HepG2 (cell line): ENCODE measurements at regions not wholly inside any gene's neighbourhood (a gene's known extent, or its start where the extent isn't known, plus 50 kb on each side); places are given as distances from the start of the nearest gene placed in this dataset.

Experiments used
- CTCF ChIP-seq: sonication (generic); formaldehyde crosslinking; IDR thresholded peaks from 2 replicates; pipeline ENCODE4 v1.5.0; 2020; ENCODE audit warnings: mild to moderate bottlenecking, missing genetic modification reagents, moderate library complexity
- EP300 ChIP-seq, 3 experiments: sonication (generic) in 1 of 3; formaldehyde crosslinking in 1 of 3; IDR thresholded peaks; 2 replicates each; pipeline versions ENCODE4 v1.5.1 to v1.6.1; 2011 to 2020; ENCODE audit warnings: low read depth in 2 of 3, low read length in 2 of 3, borderline replicate concordance in 1 of 3, improper control_type of control experiment in 1 of 3, mild to moderate bottlenecking in 1 of 3, missing genetic modification reagents in 1 of 3, moderate library complexity in 1 of 3
- EZH2 ChIP-seq: conservative IDR thresholded peaks from 2 replicates; pipeline ENCODE4 v1.6.1; 2012; ENCODE audit warnings: mild to moderate bottlenecking, low read depth, low read length, moderate library complexity
- MAX ChIP-seq: IDR thresholded peaks from 2 replicates; pipeline ENCODE4 v1.6.1; 2012; ENCODE audit warnings: inconsistent platforms
- MED1 ChIP-seq: sonication (generic); formaldehyde crosslinking; IDR thresholded peaks from 2 replicates; pipeline ENCODE4 v1.4.0; 2020; ENCODE audit warnings: missing genetic modification reagents
- POLR2AphosphoS5 ChIP-seq: IDR thresholded peaks from 2 replicates; pipeline ENCODE4 v1.6.1; 2012; ENCODE audit warnings: low read depth, low read length
- REST ChIP-seq, 2 experiments: IDR thresholded peaks; 2 replicates each; pipeline ENCODE4 v1.6.1; 2011 to 2012; ENCODE audit warnings: low read length in 2 of 2, borderline replicate concordance in 1 of 2, low read depth in 1 of 2, mild to moderate bottlenecking in 1 of 2, moderate library complexity in 1 of 2
- SRF ChIP-seq: IDR thresholded peaks from 2 replicates; pipeline ENCODE4 v1.6.1; 2011; ENCODE audit warnings: mild to moderate bottlenecking, low read depth, low read length, moderate library complexity
- TCF12 ChIP-seq, 2 experiments: fragments of 450-650 bp in 1 of 2; sonication (generic) in 1 of 2; formaldehyde crosslinking in 1 of 2; IDR thresholded peaks; 2 replicates each; pipeline versions ENCODE4 v1.6.1 to v1.8.0; 2017 to 2022; ENCODE audit warnings: antibody characterized with exemption in 1 of 2, mild to moderate bottlenecking in 1 of 2, missing genetic modification reagents in 1 of 2, moderate library complexity in 1 of 2
- TCF7 ChIP-seq: sonication (generic); IDR thresholded peaks from 2 replicates; pipeline ENCODE4 v1.6.1; 2016; ENCODE audit warnings: antibody characterized with exemption, low read depth
- TFE3 ChIP-seq: IDR thresholded peaks from 2 replicates; pipeline ENCODE4 v1.6.1; 2016
- U2AF2 ChIP-seq: fragments of 200-400 bp; formaldehyde crosslinking; IDR thresholded peaks from 2 replicates; pipeline ENCODE4 v1.6.1; 2017; ENCODE audit warnings: low read depth, mild to moderate bottlenecking, low read length
- USF2 ChIP-seq, 2 experiments: sonication (generic) in 1 of 2; formaldehyde crosslinking in 1 of 2; IDR thresholded peaks; 2 replicates each; pipeline versions ENCODE4 v1.5.1 to v1.6.1; 2011 to 2020; ENCODE audit warnings: borderline replicate concordance in 1 of 2, low read depth in 1 of 2, low read length in 1 of 2, mild to moderate bottlenecking in 1 of 2, missing genetic modification reagents in 1 of 2, moderate library complexity in 1 of 2
- ZMYM2 ChIP-seq: sonication (generic); formaldehyde crosslinking; IDR thresholded peaks from 2 replicates; pipeline ENCODE4 v1.8.0; 2022; ENCODE audit warnings: mild to moderate bottlenecking, missing genetic modification reagents

GRCh38 chr10:121665809-121666208 is 67.6 kb upstream of the FGFR2 start:
- TF ChIP-seq TFE3 (CRISPR knock-in tag) (no peak), EZH2 (no peak), MED1 (CRISPR knock-in tag) (no peak), POLR2AphosphoS5 (no peak), CTCF (CRISPR knock-in tag) (no peak), ZMYM2 (CRISPR knock-in tag) (no peak), U2AF2 (no peak), SRF (no peak), MAX (no peak), EP300 (IDR thresholded peaks at IDR 0.05; ENCODE audit: low read depth in 2 of 2, low read length in 2 of 2) (no peak), EP300 (CRISPR knock-in tag; IDR thresholded peaks at IDR 0.05; ENCODE audit: borderline replicate concordance) (no peak), REST (IDR thresholded peaks at IDR 0.05; ENCODE audit: borderline replicate concordance in 1 of 2, low read depth in 1 of 2, low read length in 2 of 2) (no peak), USF2 (IDR thresholded peaks at IDR 0.05; ENCODE audit: low read depth, low read length) (no peak), USF2 (CRISPR knock-in tag; IDR thresholded peaks at IDR 0.05; ENCODE audit: borderline replicate concordance) (no peak), TCF7 (no peak), TCF12 (IDR thresholded peaks at IDR 0.05) (no peak), TCF12 (CRISPR knock-in tag; IDR thresholded peaks at IDR 0.05) (no peak)
